ENCODE measurements at regions not wholly inside any gene's neighbourhood (a gene's known extent, or its start where the extent isn't known, plus 50 kb on each side); places are given as distances from the start of the nearest gene placed in this dataset.

GRCh38 chr12:115023279-115024265, 339.6 kb upstream of the TBX3 start:
- TF ChIP-seq CTCF (IDR thresholded peaks at IDR 0.05) (no peak), POLR2A (IDR thresholded peaks at IDR 0.05) (no peak)

Measured in Peyer's patch (tissue), 4 donors.